ENCODE measurements at regions not wholly inside any gene's neighbourhood (a gene's known extent, or its start where the extent isn't known, plus 50 kb on each side); places are given as distances from the start of the nearest gene placed in this dataset.

- TF ChIP-seq CTCF (IDR thresholded peaks at IDR 0.05; ENCODE audit: borderline replicate concordance, extremely low read depth, insufficient read depth), result no peak
- no peak overlapping the region for H3K4me3 ChIP-seq (ENCODE audit: low read length in 3 of 3)
- intact Hi-C loops (cut with DNase I), result no loop called here
- no peak overlapping the region for H3K9ac ChIP-seq (ENCODE audit: low read length in 3 of 3)
- peaks cover 0 to 13% (median 8%) of the 10 kb centered on the region in 3 donors for H3K4me1 ChIP-seq (ENCODE audit: control insufficient read depth in 2 of 3, insufficient read depth in 2 of 3, low read depth in 1 of 3, low read length in 3 of 3)
- no peaks in the 10 kb centered on the region for H3K27me3 ChIP-seq (ENCODE audit: control insufficient read depth, insufficient read depth, low read length)
- no peaks in the 10 kb centered on the region for H3K36me3 ChIP-seq (ENCODE audit: control insufficient read depth in 2 of 3, insufficient read depth in 3 of 3, low read length in 3 of 3)
- FAIRE-seq (no peak), DNase-seq (no peak)
- no peaks in the 10 kb centered on the region for H3K9me3 ChIP-seq (ENCODE audit: control insufficient read depth in 2 of 3, insufficient read depth in 1 of 3, low read length in 3 of 3)
- no peak overlapping the region for H3K27ac ChIP-seq (ENCODE audit: low read depth in 2 of 2, low read length in 2 of 2)
Observed at GRCh38 chr3:124633524-124633923, 96.7 kb upstream of the UMPS start.

DNA sequence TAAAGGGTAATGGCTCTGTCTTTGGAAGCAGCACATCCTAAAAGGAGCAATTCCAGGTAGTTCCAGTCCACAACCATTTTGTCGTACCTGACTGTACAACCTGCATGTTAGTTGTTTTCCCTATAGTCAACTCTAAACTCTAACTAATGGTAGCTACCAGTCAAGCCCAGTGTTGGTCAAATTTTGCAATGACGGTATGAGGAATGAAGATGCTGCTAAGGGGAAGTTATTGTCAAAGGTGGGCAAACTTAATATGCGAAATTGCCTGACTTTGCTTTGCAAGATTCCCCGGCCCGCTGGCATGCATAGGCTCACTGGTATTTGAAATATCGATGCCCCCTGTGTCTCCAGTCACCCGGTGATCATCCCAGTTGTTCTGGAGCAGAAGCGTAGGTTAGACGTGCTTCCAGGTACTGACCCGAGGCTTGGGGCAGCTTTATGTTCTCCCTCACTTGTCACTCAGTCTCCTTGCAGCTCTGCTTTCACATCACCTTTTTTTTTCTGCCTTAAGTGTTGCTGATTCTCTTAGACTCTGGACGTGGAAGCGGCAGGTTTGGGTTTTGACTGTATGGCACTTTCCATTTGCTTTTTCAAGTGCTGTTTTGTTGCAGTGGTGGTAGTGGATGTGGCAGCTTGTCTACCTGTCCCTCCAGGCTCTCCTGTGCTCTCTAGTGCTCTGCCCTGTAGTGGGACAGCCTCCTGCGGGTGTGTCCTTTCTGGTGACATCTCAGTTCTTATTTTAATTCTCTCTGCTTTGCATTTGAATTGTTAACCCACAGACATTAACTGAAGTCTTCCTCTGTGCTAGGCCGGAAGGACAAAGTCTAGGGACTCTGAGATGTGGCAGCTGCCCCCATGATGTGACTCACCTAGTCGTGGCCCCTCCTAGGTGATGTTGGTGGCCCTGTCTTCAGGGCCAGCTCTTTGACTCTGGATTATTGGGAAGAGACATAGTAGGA is 95.8 kb upstream of the UMPS start:
- Histone ChIP-seq H3K36me3 (ENCODE audit: control insufficient read depth in 2 of 3, insufficient read depth in 3 of 3, low read length in 3 of 3) (no peaks in the 10 kb centered on the region), H3K4me1 (ENCODE audit: control insufficient read depth in 2 of 3, insufficient read depth in 2 of 3, low read depth in 1 of 3, low read length in 3 of 3) (peaks cover 0 to 13% (median 8%) of the 10 kb centered on the region in 3 donors), H3K27me3 (ENCODE audit: control insufficient read depth, insufficient read depth, low read length) (no peaks in the 10 kb centered on the region), H3K9me3 (ENCODE audit: control insufficient read depth in 2 of 3, insufficient read depth in 1 of 3, low read length in 3 of 3) (no peaks in the 10 kb centered on the region), H3K9ac (ENCODE audit: low read length in 3 of 3) (no peak overlapping the region), H3K4me3 (ENCODE audit: low read length in 3 of 3) (no peak overlapping the region), H3K27ac (ENCODE audit: low read depth in 2 of 2, low read length in 2 of 2) (no peak overlapping the region)
- no peak for TF ChIP-seq CTCF (IDR thresholded peaks at IDR 0.05; ENCODE audit: borderline replicate concordance, extremely low read depth, insufficient read depth)
- intact Hi-C loops (cut with DNase I), result no loop called here
- FAIRE-seq, result no peak
- no peak for DNase-seq

DNA sequence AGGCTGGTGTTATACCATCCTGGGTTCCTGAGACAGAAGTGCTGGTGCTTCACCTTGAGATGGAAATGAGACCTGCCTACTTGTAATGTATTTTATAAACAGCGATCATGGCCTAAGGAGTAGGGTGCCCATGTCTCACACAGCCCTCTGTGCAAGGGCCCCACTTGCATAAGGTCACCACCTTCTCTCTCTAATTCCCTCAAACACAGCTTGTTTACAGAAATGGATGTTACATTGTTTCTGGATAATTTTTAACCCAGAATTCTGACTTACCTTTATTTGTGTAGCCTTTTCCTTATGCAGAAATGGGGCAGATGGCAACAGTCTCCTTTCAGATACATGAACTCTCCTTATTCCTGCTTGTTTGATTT is 95.1 kb upstream of the UMPS start:
- Histone ChIP-seq H3K36me3 (ENCODE audit: control insufficient read depth in 2 of 3, insufficient read depth in 3 of 3, low read length in 3 of 3) (no peaks in the 10 kb centered on the region), H3K4me1 (ENCODE audit: control insufficient read depth in 2 of 3, insufficient read depth in 2 of 3, low read depth in 1 of 3, low read length in 3 of 3) (peaks cover 0 to 13% (median 8%) of the 10 kb centered on the region in 3 donors), H3K27ac (ENCODE audit: low read depth in 2 of 2, low read length in 2 of 2) (no peak overlapping the region), H3K27me3 (ENCODE audit: control insufficient read depth, insufficient read depth, low read length) (no peaks in the 10 kb centered on the region), H3K9me3 (ENCODE audit: control insufficient read depth in 2 of 3, insufficient read depth in 1 of 3, low read length in 3 of 3) (no peaks in the 10 kb centered on the region), H3K9ac (ENCODE audit: low read length in 3 of 3) (no peak overlapping the region), H3K4me3 (ENCODE audit: low read length in 3 of 3) (no peak overlapping the region)
- FAIRE-seq (no peak), DNase-seq (no peak)
- intact Hi-C loops (cut with DNase I), result no loop called here
- TF ChIP-seq CTCF (IDR thresholded peaks at IDR 0.05; ENCODE audit: borderline replicate concordance, extremely low read depth, insufficient read depth), result no peak
